NCI-H748 (cell line): ENCODE measurements at regions not wholly inside any gene's neighbourhood (a gene's known extent, or its start where the extent isn't known, plus 50 kb on each side); places are given as distances from the start of the nearest gene placed in this dataset.
"Not testable (repeated sequence)": the region's sequence is repeated elsewhere in the genome, so short reads cannot be mapped to it uniquely, and the experiment has no call there.

Experiments used
- DNase-seq: peaks from one replicate; lab custom pipeline; 2025; ENCODE audit not compliant: unreplicated experiment; lab: John Stamatoyannopoulos, UW

GRCh38 chr14:71416392-71416791, 509.1 kb downstream of the PCNX1 start:
- no peak for DNase-seq

GRCh38 chr14:71418532-71419245, 511.4 kb downstream of the PCNX1 start:
- DNase-seq: no peak

GRCh38 chr14:71423481-71423880, 508.7 kb upstream of the RGS6 start:
- DNase-seq: no peak

GRCh38 chr14:71424941-71425340, 507.3 kb upstream of the RGS6 start:
- DNase-seq: no peak

GRCh38 chr14:71426001-71426400, 506.2 kb upstream of the RGS6 start:
- no peak for DNase-seq

GRCh38 chr14:71429902-71430301, 502.3 kb upstream of the RGS6 start:
- no peak for DNase-seq

GRCh38 chr14:71430321-71430677, 501.9 kb upstream of the RGS6 start:
- no peak for DNase-seq

- no peak for DNase-seq
These were observed 501.4 kb upstream of the RGS6 start for GRCh38 chr14:71430678-71431376.

- DNase-seq: no peak
These were observed 499.7 kb upstream of the RGS6 start for GRCh38 chr14:71432334-71433110.

GRCh38 chr14:71433303-71433702, 498.9 kb upstream of the RGS6 start:
- DNase-seq: no peak

GRCh38 chr14:71435641-71436040, 496.6 kb upstream of the RGS6 start:
- DNase-seq: not testable (repeated sequence)

GRCh38 chr14:71437870-71438269, 494.4 kb upstream of the RGS6 start:
- DNase-seq: no peak

GRCh38 chr14:71438684-71439083, 493.5 kb upstream of the RGS6 start:
- DNase-seq: no peak

- DNase-seq: no peak
These were observed 491.1 kb upstream of the RGS6 start for GRCh38 chr14:71441126-71441525.

GRCh38 chr14:71444030-71444822, 488.0 kb upstream of the RGS6 start:
- no peak for DNase-seq

- no peak for DNase-seq
These were observed 483.6 kb upstream of the RGS6 start for GRCh38 chr14:71448431-71449315.

GRCh38 chr14:71449316-71450055, 482.7 kb upstream of the RGS6 start:
- no peak for DNase-seq

- DNase-seq: no peak
These were observed 480.7 kb upstream of the RGS6 start for GRCh38 chr14:71451501-71451900.

GRCh38 chr14:71452539-71452938, 479.7 kb upstream of the RGS6 start:
- no peak for DNase-seq

- no peak for DNase-seq
These were observed 479.2 kb upstream of the RGS6 start for GRCh38 chr14:71452987-71453386.
